ENCODE measurements at regions not wholly inside any gene's neighbourhood (a gene's known extent, or its start where the extent isn't known, plus 50 kb on each side); places are given as distances from the start of the nearest gene placed in this dataset.

DNA sequence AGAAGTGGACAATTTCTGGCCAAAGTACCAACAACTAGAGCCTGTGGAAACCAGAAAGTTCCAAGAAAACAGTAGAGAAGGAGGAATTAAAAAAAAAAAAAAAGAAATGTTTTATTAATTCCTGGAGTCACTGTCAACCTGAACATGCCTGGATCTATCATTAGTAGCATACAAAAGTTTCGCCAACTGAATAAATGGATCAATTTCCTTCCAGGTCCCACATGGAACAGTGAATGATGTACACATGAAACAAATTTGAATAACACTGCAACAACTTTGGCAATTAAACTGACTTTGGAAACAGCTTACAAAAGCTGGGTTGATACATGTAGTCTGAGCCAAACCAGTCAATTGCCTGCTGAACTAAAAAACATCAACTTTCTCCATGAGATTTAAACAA, 90.0 kb upstream of the HMGCLL1 start:
- TF ChIP-seq, protein P1, sequence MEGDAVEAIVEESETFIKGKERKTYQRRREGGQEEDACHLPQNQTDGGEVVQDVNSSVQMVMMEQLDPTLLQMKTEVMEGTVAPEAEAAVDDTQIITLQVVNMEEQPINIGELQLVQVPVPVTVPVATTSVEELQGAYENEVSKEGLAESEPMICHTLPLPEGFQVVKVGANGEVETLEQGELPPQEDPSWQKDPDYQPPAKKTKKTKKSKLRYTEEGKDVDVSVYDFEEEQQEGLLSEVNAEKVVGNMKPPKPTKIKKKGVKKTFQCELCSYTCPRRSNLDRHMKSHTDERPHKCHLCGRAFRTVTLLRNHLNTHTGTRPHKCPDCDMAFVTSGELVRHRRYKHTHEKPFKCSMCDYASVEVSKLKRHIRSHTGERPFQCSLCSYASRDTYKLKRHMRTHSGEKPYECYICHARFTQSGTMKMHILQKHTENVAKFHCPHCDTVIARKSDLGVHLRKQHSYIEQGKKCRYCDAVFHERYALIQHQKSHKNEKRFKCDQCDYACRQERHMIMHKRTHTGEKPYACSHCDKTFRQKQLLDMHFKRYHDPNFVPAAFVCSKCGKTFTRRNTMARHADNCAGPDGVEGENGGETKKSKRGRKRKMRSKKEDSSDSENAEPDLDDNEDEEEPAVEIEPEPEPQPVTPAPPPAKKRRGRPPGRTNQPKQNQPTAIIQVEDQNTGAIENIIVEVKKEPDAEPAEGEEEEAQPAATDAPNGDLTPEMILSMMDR (IDR thresholded peaks at IDR 0.05): no peak
- TF ChIP-seq KDM1A (IDR thresholded peaks at IDR 0.05; ENCODE audit: low read depth): no peak
- no peak for TF ChIP-seq RAD21 (conservative IDR thresholded peaks at IDR 0.05 in 1 of 2, IDR thresholded peaks at IDR 0.05 in 1 of 2)
- TF ChIP-seq, protein P2, sequence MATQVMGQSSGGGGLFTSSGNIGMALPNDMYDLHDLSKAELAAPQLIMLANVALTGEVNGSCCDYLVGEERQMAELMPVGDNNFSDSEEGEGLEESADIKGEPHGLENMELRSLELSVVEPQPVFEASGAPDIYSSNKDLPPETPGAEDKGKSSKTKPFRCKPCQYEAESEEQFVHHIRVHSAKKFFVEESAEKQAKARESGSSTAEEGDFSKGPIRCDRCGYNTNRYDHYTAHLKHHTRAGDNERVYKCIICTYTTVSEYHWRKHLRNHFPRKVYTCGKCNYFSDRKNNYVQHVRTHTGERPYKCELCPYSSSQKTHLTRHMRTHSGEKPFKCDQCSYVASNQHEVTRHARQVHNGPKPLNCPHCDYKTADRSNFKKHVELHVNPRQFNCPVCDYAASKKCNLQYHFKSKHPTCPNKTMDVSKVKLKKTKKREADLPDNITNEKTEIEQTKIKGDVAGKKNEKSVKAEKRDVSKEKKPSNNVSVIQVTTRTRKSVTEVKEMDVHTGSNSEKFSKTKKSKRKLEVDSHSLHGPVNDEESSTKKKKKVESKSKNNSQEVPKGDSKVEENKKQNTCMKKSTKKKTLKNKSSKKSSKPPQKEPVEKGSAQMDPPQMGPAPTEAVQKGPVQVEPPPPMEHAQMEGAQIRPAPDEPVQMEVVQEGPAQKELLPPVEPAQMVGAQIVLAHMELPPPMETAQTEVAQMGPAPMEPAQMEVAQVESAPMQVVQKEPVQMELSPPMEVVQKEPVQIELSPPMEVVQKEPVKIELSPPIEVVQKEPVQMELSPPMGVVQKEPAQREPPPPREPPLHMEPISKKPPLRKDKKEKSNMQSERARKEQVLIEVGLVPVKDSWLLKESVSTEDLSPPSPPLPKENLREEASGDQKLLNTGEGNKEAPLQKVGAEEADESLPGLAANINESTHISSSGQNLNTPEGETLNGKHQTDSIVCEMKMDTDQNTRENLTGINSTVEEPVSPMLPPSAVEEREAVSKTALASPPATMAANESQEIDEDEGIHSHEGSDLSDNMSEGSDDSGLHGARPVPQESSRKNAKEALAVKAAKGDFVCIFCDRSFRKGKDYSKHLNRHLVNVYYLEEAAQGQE (IDR thresholded peaks at IDR 0.05): no peak
- TF ChIP-seq, protein P3, sequence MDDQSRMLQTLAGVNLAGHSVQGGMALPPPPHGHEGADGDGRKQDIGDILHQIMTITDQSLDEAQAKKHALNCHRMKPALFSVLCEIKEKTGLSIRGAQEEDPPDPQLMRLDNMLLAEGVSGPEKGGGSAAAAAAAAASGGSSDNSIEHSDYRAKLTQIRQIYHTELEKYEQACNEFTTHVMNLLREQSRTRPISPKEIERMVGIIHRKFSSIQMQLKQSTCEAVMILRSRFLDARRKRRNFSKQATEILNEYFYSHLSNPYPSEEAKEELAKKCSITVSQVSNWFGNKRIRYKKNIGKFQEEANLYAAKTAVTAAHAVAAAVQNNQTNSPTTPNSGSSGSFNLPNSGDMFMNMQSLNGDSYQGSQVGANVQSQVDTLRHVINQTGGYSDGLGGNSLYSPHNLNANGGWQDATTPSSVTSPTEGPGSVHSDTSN (IDR thresholded peaks at IDR 0.05): no peak
- TF ChIP-seq RNF2 (IDR thresholded peaks at IDR 0.05; ENCODE audit: borderline replicate concordance, low read depth): no peak
- no peak for TF ChIP-seq POLR2A (IDR thresholded peaks at IDR 0.05; ENCODE audit: low read length)
- TF ChIP-seq BHLHE40 (IDR thresholded peaks at IDR 0.05; ENCODE audit: low read depth, low read length): no peak
